ENCODE measurements at regions not wholly inside any gene's neighbourhood (a gene's known extent, or its start where the extent isn't known, plus 50 kb on each side); places are given as distances from the start of the nearest gene placed in this dataset.

GRCh38 chr2:83916559-83916958, 542.5 kb downstream of the SUCLG1 start:
- no peak for DNase-seq (ENCODE audit: low spot score)
- TF ChIP-seq CTCF (IDR thresholded peaks at IDR 0.05) = no peak
- no peak overlapping the region for H3K27ac ChIP-seq

DNA sequence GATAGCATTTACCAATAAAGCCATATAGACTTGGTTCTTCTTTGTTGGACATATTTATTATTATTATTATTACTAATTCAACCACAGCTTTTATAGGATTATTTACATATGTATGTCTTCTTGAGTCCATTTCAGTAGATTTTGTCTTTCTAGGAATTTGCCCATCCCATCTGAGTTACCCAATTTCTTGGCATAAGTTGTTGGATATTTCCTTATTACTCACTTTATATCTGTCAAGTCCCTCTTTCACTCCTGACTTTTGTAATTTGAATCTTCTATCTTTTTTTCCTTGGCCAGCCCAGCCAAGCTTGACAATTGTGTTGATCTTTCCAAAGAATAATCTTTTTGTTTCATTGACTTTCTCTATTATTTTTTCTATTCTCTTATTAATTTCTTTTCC, 543.7 kb downstream of the SUCLG1 start:
- Histone ChIP-seq H3K4me3 (no peak overlapping the region), H3K27ac (no peak overlapping the region)
- no peak for TF ChIP-seq CTCF (IDR thresholded peaks at IDR 0.05)
- DNase-seq (ENCODE audit: low spot score) = no peak

More at GRCh38 chr2:83916559-83916958, 542.5 kb downstream of the SUCLG1 start:
- H3K4me3 ChIP-seq = no peak overlapping the region

GRCh38 chr2:83908750-83909149, 550.3 kb downstream of the SUCLG1 start:
- no peak for DNase-seq (ENCODE audit: low spot score)
- no peak for TF ChIP-seq CTCF (IDR thresholded peaks at IDR 0.05)
- Histone ChIP-seq H3K4me3 (no peak overlapping the region), H3K27ac (no peak overlapping the region)

GRCh38 chr2:83901317-83901716, 557.8 kb downstream of the SUCLG1 start:
- DNase-seq (ENCODE audit: low spot score) = no peak
- H3K27ac ChIP-seq = no peak overlapping the region
- no peak for TF ChIP-seq CTCF (IDR thresholded peaks at IDR 0.05)
- H3K4me3 ChIP-seq = no peak overlapping the region

DNA sequence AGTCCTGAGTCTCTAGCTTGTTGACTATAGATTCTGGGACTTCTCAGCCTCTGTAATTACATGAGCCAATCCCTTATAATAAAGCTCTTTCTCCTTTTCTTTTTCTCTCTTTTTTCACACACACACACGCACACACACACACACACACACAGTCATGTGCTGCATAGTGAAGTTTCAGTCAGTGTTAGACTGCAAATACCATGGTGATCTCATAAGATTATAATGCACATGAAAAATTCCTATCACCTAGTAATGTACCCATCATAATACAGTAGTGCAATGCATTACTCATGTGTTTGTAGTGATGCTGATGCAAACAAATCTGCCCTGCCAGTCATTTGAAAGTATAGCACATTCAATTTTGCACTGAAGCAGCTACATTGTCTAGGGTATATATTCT, 558.2 kb downstream of the SUCLG1 start:
- Histone ChIP-seq H3K27ac (no peak overlapping the region), H3K4me3 (no peak overlapping the region)
- no peak for DNase-seq (ENCODE audit: low spot score)
- no peak for TF ChIP-seq CTCF (IDR thresholded peaks at IDR 0.05)

- Histone ChIP-seq H3K27ac (no peak overlapping the region), H3K4me3 (no peak overlapping the region)
- no peak for DNase-seq (ENCODE audit: low spot score)
- TF ChIP-seq CTCF (IDR thresholded peaks at IDR 0.05) = no peak
Observed at GRCh38 chr2:83899271-83899670, 559.8 kb downstream of the SUCLG1 start.

- H3K27ac ChIP-seq = no peak overlapping the region
- no peak overlapping the region for H3K4me3 ChIP-seq
- TF ChIP-seq CTCF (IDR thresholded peaks at IDR 0.05) = no peak
- DNase-seq (ENCODE audit: low spot score) = no peak
Observed at GRCh38 chr2:83894976-83895375, 564.1 kb downstream of the SUCLG1 start.

Data from coronary artery (tissue), 2 donors.